H1 (cell line): ENCODE measurements at regions not wholly inside any gene's neighbourhood (a gene's known extent, or its start where the extent isn't known, plus 50 kb on each side); places are given as distances from the start of the nearest gene placed in this dataset.

Experiments
- BACH1 ChIP-seq: IDR thresholded peaks from 2 replicates; pipeline ENCODE4 v1.6.1; 2012; ENCODE audit warnings: low read length, improper control_type of control experiment
- CBX5 ChIP-seq: fragments of 300-800, 300-1000 bp; sonication (generic); IDR thresholded peaks from 2 replicates; pipeline ENCODE4 v1.7.1; 2016; ENCODE audit warnings: antibody characterized with exemption, low read length, low read depth
- CBX8 ChIP-seq: fragments of 300-800, 300-1000 bp; sonication (generic); IDR thresholded peaks from 2 replicates; pipeline ENCODE4 v1.7.1; 2016; ENCODE audit warnings: low read depth, low read length, borderline replicate concordance
- CHD7 ChIP-seq: fragments of 300-600 bp; sonication (generic); IDR thresholded peaks from 2 replicates; pipeline ENCODE4 v1.7.1; 2012; ENCODE audit warnings: low read length, moderate library complexity, mild to moderate bottlenecking, inconsistent platforms; ENCODE audit not compliant: insufficient replicate concordance
- SIN3A ChIP-seq, 2 experiments: IDR thresholded peaks in 1 of 2; conservative IDR thresholded peaks in 1 of 2; 2 replicates each; pipeline ENCODE4 v1.6.1; 2011 to 2012; ENCODE audit warnings: low read length in 2 of 2, improper control_type of control experiment in 1 of 2, low read depth in 1 of 2, mild to moderate bottlenecking in 1 of 2
- SIX5 ChIP-seq: IDR thresholded peaks from 2 replicates; pipeline ENCODE4 v1.6.1; 2011; ENCODE audit warnings: mild to moderate bottlenecking, low read depth, low read length
- SP4 ChIP-seq: IDR thresholded peaks from 2 replicates; pipeline ENCODE4 v1.6.1; 2012; ENCODE audit warnings: low read length, inconsistent platforms
- SRF ChIP-seq: IDR thresholded peaks from 2 replicates; pipeline ENCODE4 v1.6.1; 2011; ENCODE audit warnings: mild to moderate bottlenecking, low read depth, low read length, moderate library complexity
- TAF1 ChIP-seq: IDR thresholded peaks from 2 replicates; pipeline ENCODE4 v1.6.1; 2011; ENCODE audit warnings: mild to moderate bottlenecking, low read depth, low read length
- TAF7 ChIP-seq: optimal IDR thresholded peaks from 2 replicates; pipeline ENCODE3; 2011; ENCODE audit warnings: low read depth, mild to moderate bottlenecking, inconsistent platforms, low read length, moderate library complexity, borderline replicate concordance

DNA sequence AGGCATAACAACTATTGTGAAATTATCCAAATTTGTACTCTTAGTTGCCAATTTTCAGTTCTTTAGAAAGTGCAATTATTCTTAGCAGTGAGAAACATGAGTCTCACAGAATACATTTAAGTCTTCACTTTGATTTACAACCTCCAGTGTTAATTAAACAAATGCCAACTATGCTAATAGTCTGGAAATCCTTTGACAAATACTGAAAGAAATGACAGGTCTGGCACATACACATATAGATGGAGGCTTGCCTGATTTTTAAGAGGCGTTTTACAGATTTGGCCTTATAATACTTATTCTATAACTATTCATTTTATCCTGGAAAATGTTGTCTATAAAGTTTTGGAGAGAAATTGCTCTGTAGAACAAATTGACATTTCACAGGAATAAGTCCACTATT, 320.1 kb downstream of the TRIML1 start (continued):
- TF ChIP-seq CHD7 (no peak), TAF1 (no peak), SIN3A (conservative IDR thresholded peaks at IDR 0.05 in 1 of 2, IDR thresholded peaks at IDR 0.05 in 1 of 2; ENCODE audit: low read depth in 1 of 2, low read length in 2 of 2) (no peak), SIX5 (no peak), BACH1 (no peak), CBX5 (no peak), SP4 (no peak), CBX8 (no peak), SRF (no peak), TAF7 (no peak)
- TF ChIP-seq, all 59 proteins: peak for 0
